Retinal pigment epithelial cell (primary cell): ENCODE measurements at regions not wholly inside any gene's neighbourhood (a gene's known extent, or its start where the extent isn't known, plus 50 kb on each side); places are given as distances from the start of the nearest gene placed in this dataset.

ENCODE experiments used
- DNase-seq: peaks from one replicate; pipeline ENCODE4 v3.0.0-alpha.2; 2010; ENCODE audit warnings: low read depth
- H3K4me3 ChIP-seq: 2 replicates; pipeline ENCODE4 v1.5.1; 2011; ENCODE audit warnings: mild to moderate bottlenecking, low read length, control low read depth, moderate library complexity
- TF ChIP-seq, protein P1 (sequence below): conservative IDR thresholded peaks from 2 replicates; pipeline ENCODE4 v1.5.1; 2011; ENCODE audit warnings: low read depth, low read length, control low read depth, inconsistent platforms

DNA sequence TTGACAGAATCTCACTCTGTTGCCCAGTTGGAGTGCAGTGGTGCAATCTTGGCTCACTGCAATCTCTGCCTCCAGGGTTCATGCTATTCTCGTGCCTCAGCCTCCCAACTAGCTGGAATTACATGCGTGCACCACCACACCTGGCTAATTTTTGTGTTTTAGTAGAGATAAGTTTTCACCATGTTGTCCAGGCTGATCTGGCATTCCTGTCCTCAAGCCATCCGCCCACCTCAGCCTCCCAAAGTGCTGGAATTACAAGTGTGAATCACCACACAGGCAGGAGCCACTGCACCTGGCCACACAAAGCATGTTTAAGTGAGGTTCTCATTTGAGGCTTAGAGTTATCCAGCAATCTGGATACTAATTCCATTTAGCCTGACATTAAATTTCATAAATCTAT lies 180.9 kb upstream of the GRID2 start:
- no peak for DNase-seq
- TF ChIP-seq, protein P1, sequence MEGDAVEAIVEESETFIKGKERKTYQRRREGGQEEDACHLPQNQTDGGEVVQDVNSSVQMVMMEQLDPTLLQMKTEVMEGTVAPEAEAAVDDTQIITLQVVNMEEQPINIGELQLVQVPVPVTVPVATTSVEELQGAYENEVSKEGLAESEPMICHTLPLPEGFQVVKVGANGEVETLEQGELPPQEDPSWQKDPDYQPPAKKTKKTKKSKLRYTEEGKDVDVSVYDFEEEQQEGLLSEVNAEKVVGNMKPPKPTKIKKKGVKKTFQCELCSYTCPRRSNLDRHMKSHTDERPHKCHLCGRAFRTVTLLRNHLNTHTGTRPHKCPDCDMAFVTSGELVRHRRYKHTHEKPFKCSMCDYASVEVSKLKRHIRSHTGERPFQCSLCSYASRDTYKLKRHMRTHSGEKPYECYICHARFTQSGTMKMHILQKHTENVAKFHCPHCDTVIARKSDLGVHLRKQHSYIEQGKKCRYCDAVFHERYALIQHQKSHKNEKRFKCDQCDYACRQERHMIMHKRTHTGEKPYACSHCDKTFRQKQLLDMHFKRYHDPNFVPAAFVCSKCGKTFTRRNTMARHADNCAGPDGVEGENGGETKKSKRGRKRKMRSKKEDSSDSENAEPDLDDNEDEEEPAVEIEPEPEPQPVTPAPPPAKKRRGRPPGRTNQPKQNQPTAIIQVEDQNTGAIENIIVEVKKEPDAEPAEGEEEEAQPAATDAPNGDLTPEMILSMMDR: no peak
- no peak overlapping the region for H3K4me3 ChIP-seq

DNA sequence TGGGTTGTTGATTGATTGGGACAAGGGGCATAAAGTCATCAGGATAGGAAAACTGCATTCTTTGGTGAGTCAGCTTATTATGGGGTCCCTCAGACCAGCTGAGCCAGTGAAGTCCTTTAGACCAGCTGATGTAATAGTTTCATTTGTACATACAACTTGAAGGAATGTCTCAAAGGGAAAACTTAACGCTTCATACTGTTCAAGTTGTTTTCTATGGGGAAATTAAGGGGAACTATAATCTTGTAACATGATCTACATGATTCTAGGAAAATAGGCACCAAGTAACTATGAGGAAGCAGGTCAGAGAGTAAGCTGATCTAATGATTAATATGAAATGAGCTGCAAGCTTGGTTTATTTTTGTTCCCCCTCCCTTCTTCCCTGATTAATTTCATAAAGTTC lies 175.1 kb upstream of the GRID2 start:
- peak; percentile 12 for DNase-seq
- TF ChIP-seq, protein P1: no peak
- H3K4me3 ChIP-seq: no peak overlapping the region

DNA sequence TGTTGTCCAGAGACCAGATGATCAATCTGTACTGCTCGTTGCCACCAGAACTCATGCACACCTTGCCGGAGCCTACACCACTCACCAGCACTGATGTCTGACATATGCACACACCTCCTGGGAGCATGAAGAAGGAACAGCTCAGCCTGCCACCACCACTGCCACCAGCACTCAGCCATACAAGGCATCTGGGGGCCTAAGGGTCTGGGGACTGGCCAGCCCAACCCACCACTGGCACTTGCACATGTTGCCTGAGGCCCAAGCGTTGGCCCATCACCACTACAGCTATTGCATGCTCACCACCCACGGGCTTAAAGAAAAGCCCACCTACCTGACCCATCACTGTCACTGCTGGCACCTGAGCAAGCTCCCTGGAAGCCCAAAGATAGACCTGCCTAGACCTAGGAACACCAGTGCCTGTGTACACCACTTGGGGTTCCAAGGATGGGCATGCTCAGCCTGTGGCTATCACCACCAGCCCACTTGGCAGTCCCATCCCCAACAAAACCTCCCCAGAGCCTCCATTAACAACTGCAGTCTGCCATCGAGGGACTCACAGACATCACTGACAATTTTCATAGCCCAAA lies 174.3 kb upstream of the GRID2 start:
- no peak for DNase-seq
- TF ChIP-seq, protein P1: no peak
- H3K4me3 ChIP-seq: no peak overlapping the region

DNA sequence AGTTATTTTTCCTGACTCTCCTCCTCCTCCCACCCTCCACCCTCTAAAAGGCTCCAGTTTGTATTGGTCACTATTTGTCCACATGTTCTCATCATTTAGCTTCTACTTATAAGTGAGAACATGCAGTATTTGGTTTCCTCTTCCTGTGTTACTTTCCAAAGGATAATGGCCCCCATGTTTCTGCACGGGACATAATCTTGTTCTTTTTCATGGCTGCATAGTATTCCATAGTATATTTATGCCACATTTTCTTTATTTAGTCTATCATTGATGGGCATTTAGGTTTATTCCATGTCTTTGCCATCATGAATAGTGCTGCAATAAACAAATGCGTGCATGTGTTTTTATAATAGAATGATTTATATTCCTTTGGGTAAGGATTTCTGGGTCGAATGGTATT lies 167.3 kb upstream of the GRID2 start:
- DNase-seq: no peak
- no peak overlapping the region for H3K4me3 ChIP-seq
- TF ChIP-seq, protein P1: no peak

DNA sequence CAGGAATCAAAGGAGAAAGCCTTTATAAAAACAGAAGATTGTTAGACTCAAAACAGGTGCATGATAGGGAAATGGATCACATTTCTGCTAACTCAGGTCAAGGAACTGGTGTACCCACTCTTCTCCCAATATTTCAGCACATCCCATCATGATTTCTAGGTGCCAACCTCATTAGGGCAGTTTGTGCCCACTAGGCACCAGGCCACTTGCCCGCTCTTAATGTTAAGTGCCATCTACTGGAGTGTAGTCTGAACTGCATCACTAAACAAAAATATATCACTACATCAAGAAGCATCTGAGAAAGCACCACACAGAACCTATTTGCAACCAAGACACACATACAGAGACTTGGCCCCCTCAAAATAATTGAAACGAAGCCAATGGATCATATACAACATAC lies 140.4 kb upstream of the GRID2 start:
- no peak for DNase-seq
- TF ChIP-seq, protein P1: peak; percentile 36
- H3K4me3 ChIP-seq: no peak overlapping the region

DNA sequence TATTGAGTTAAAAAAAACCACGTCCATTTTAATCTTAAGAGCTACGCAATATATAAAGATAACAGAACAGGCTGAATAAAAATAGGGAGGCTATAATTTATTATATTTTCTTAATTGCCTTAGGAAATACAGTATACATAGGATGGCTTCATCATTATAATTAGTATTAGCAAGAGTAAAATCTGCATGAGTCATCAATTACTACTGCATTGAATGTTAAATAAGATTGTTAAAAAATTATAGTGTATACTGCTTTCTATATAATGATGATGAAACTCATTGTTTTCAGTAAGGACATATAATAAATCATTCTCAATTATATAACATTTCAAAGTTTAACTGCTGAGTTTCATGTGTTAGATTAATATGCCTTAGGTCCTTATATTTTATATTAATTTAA lies 133.4 kb upstream of the GRID2 start:
- no peak overlapping the region for H3K4me3 ChIP-seq
- TF ChIP-seq, protein P1: no peak
- DNase-seq: no peak

DNA sequence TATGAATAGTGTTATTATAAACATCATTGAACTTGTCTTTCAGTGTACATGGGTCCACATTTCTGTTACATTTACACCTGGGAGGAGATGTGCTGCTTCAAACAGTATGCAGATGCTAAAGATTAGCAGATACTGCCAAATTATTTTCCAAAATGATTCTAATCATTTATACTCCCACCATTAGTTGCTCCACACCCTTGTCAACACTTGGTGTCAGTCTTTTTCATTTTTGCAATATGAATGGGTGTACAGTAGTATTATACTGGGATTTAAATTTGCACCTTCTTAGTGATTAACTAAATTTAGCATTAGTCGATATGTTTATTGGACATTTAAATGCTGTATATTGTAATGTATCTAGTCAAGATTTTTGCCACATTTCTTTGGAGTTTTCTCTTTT lies 131.6 kb upstream of the GRID2 start:
- no peak for DNase-seq
- TF ChIP-seq, protein P1: no peak
- H3K4me3 ChIP-seq: no peak overlapping the region
